Lower leg skin (tissue), 3 donors: ENCODE measurements at regions not wholly inside any gene's neighbourhood (a gene's known extent, or its start where the extent isn't known, plus 50 kb on each side); places are given as distances from the start of the nearest gene placed in this dataset.

Experiments used
- CTCF ChIP-seq, 3 donors: fragments of 450-650 bp; IDR thresholded peaks; one replicate each; pipeline ENCODE4 v1.5.1; 2016; ENCODE audit warnings: antibody characterized with exemption in 3 of 3, mild to moderate bottlenecking in 3 of 3, moderate library complexity in 2 of 3
- POLR2A ChIP-seq, 2 donors: fragments of 450-650 bp; IDR thresholded peaks; one replicate each; pipeline ENCODE4 v1.6.1; 2016 to 2017; ENCODE audit warnings: antibody characterized with exemption in 2 of 2, mild to moderate bottlenecking in 1 of 2, moderate library complexity in 1 of 2

GRCh38 chr2:23239374-23239773, 145.6 kb upstream of the KLHL29 start:
- TF ChIP-seq CTCF (IDR thresholded peaks at IDR 0.05) (no peak), POLR2A (IDR thresholded peaks at IDR 0.05) (no peak)
